OCI-LY1 (cell line): ENCODE measurements at regions not wholly inside any gene's neighbourhood (a gene's known extent, or its start where the extent isn't known, plus 50 kb on each side); places are given as distances from the start of the nearest gene placed in this dataset.

Experiments used
- H2AFZ ChIP-seq: fragments of 200-600 bp; sonication (generic), shearing (Covaris generic); 2 replicates; pipeline ENCODE4 v1.6.0; 2014; ENCODE audit warnings: antibody characterized with exemption, mild to moderate bottlenecking, low read length
- H3F3A ChIP-seq: fragments of 200-600 bp; sonication (generic), shearing (Covaris generic); 2 replicates; pipeline ENCODE4 v1.6.0; 2014; ENCODE audit warnings: mild to moderate bottlenecking, antibody characterized with exemption, low read length, moderate library complexity; ENCODE audit not compliant: insufficient read depth
- H3K27ac ChIP-seq: fragments of 200-600 bp; sonication (generic); 2 replicates; pipeline ENCODE4 v1.5.1; 2014; ENCODE audit warnings: low read length, mixed run types, mild to moderate bottlenecking, low read depth; ENCODE audit not compliant: poor library complexity, severe bottlenecking
- H3K27me3 ChIP-seq: fragments of 200-600 bp; sonication (generic); 2 replicates; pipeline ENCODE4 v1.6.0; 2014; ENCODE audit warnings: antibody characterized with exemption, mild to moderate bottlenecking, low read length, moderate library complexity; ENCODE audit not compliant: insufficient read depth
- H3K36me3 ChIP-seq: fragments of 200-600 bp; sonication (generic); 2 replicates; pipeline ENCODE4 v1.6.1; 2014; ENCODE audit warnings: mild to moderate bottlenecking, antibody characterized with exemption, low read length, moderate library complexity, mixed read lengths; ENCODE audit not compliant: insufficient read depth
- H3K4me1 ChIP-seq: fragments of 200-600 bp; sonication (generic); 2 replicates; pipeline ENCODE4 v1.5.1; 2014; ENCODE audit warnings: mild to moderate bottlenecking, low read length, moderate library complexity; ENCODE audit not compliant: insufficient read depth, severe bottlenecking
- H3K4me2 ChIP-seq: fragments of 200-600 bp; sonication (generic), shearing (Covaris generic); 2 replicates; pipeline ENCODE4 v1.6.1; 2014; ENCODE audit warnings: low read length
- H3K4me3 ChIP-seq: fragments of 200-600 bp; sonication (generic); 2 replicates; pipeline ENCODE4 v1.5.1; 2014; ENCODE audit warnings: low read length, low read depth, mild to moderate bottlenecking, mixed read lengths; ENCODE audit not compliant: poor library complexity, severe bottlenecking
- H3K79me2 ChIP-seq: fragments of 200-600 bp; shearing (Covaris generic); 2 replicates; pipeline ENCODE4 v1.6.1; 2016; ENCODE audit warnings: mixed run types, low read length, mixed read lengths; ENCODE audit not compliant: insufficient read depth
- H3K9ac ChIP-seq: fragments of 200-600 bp; sonication (generic), shearing (Covaris generic); 2 replicates; pipeline ENCODE4 v1.6.1; 2014; ENCODE audit warnings: mild to moderate bottlenecking, low read length, mixed read lengths
- H3K9me2 ChIP-seq: fragments of 200-600 bp; sonication (generic), shearing (Covaris generic); 2 replicates; pipeline ENCODE4 v1.6.1; 2014; ENCODE audit warnings: low read depth, mild to moderate bottlenecking, low read length, mixed read lengths
- H3K9me3 ChIP-seq: fragments of 200-600 bp; shearing (Covaris generic); 2 replicates; pipeline ENCODE4 v1.6.1; 2014; ENCODE audit warnings: low read length, mixed read lengths
- H4K20me1 ChIP-seq: fragments of 200-600 bp; sonication (generic), shearing (Covaris generic); 2 replicates; pipeline ENCODE4 v1.6.0; 2016; ENCODE audit warnings: mild to moderate bottlenecking, low read length; ENCODE audit not compliant: insufficient read depth
- EZH2 ChIP-seq: fragments of 200-600 bp; sonication (generic), shearing (Covaris generic); IDR thresholded peaks from 2 replicates; pipeline ENCODE4 v1.8.0; 2017; ENCODE audit warnings: borderline replicate concordance, mixed run types, mild to moderate bottlenecking, antibody characterized with exemption, low read length, moderate library complexity, mixed read lengths
- TF ChIP-seq, protein P1 (sequence below): fragments of 200-600 bp; sonication (generic), shearing (Covaris generic); IDR thresholded peaks from 2 replicates; pipeline ENCODE4 v1.5.1; 2017; ENCODE audit warnings: mild to moderate bottlenecking, antibody characterized with exemption, low read length, moderate library complexity, mixed read lengths

DNA sequence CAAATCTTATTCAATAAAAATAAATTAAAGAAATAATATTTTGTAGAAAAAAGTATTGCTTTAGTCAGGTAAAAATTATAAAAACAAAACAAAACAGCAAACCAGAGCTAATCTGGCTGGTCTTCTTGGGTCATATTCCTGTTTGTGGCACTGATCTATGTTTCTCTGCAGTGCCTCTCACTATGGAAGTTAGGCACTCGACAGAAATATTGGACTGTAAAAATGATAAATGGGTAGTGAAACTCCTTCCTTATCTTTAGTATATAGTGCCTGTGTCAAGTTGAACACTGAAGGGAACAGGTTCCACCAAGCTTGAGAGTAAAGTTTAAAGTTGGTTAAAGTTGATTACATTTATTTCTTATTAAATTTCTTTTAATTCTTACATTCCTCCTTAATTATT lies 1195.6 kb upstream of the GBE1 start:
- H3K27ac ChIP-seq = no peak overlapping the region
- H3K79me2 ChIP-seq = no peaks in the 10 kb centered on the region
- H3K27me3 ChIP-seq = no peaks in the 10 kb centered on the region
- no peaks in the 10 kb centered on the region for H3K9me2 ChIP-seq
- no peaks in the 10 kb centered on the region for H3K36me3 ChIP-seq
- no peak overlapping the region for H2AFZ ChIP-seq
- TF ChIP-seq, protein P1, sequence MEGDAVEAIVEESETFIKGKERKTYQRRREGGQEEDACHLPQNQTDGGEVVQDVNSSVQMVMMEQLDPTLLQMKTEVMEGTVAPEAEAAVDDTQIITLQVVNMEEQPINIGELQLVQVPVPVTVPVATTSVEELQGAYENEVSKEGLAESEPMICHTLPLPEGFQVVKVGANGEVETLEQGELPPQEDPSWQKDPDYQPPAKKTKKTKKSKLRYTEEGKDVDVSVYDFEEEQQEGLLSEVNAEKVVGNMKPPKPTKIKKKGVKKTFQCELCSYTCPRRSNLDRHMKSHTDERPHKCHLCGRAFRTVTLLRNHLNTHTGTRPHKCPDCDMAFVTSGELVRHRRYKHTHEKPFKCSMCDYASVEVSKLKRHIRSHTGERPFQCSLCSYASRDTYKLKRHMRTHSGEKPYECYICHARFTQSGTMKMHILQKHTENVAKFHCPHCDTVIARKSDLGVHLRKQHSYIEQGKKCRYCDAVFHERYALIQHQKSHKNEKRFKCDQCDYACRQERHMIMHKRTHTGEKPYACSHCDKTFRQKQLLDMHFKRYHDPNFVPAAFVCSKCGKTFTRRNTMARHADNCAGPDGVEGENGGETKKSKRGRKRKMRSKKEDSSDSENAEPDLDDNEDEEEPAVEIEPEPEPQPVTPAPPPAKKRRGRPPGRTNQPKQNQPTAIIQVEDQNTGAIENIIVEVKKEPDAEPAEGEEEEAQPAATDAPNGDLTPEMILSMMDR = no peak
- no peak for TF ChIP-seq EZH2
- H3K4me1 ChIP-seq = no peaks in the 10 kb centered on the region
- H3K9ac ChIP-seq = no peak overlapping the region
- no peaks in the 10 kb centered on the region for H4K20me1 ChIP-seq
- no peak overlapping the region for H3K4me3 ChIP-seq
- H3K4me2 ChIP-seq = no peak overlapping the region
- peaks cover 7% of the 10 kb centered on the region for H3K9me3 ChIP-seq
- no peaks in the 10 kb centered on the region for H3F3A ChIP-seq

DNA sequence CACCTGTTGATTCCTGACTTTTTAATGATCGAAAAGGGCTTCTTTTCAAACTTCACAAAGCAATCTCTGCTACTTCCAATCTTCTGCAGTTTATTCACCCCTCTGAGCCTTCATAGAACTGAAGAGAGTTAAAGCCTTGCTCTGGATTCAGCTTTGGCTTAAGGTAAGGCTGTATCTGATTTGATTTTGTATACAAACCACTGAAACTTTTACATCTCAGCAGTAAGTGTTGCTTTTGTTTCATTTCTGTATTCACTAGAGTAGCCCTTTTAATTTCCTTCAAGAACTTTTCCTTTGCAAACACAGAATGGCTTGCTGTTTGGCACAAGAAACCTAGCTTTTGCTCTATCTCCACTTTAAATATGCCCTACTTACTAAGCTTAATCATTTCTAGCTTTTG lies 1193.0 kb upstream of the GBE1 start:
- TF ChIP-seq, protein P1 = no peak
- no peak for TF ChIP-seq EZH2
- Histone ChIP-seq H3K36me3 (no peaks in the 10 kb centered on the region), H3K4me3 (no peak overlapping the region), H3K79me2 (no peaks in the 10 kb centered on the region), H3K4me1 (no peaks in the 10 kb centered on the region), H3K27me3 (no peaks in the 10 kb centered on the region), H3K27ac (no peak overlapping the region), H3K4me2 (no peak overlapping the region), H3K9ac (no peak overlapping the region), H3K9me3 (peaks cover 9% of the 10 kb centered on the region), H3K9me2 (no peaks in the 10 kb centered on the region), H4K20me1 (no peaks in the 10 kb centered on the region), H3F3A (no peaks in the 10 kb centered on the region), H2AFZ (no peak overlapping the region)

DNA sequence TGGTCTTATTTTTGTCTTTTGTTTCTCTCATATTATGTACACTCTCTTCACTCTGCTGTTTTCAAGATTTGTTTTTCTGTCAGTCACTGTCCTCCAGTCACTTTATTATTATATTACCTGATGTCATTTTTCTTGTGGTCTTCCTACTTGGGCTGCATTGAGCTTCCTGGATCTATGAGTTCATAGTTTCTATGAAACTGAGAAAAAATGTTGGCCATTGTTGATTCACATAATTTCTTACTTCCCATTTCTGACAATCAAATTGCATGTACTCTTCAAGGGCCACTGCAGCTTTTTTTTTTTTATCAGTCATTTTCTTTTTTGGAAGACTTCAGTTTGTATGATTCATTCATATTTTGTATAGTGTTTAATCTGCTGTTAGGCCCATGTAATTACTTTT lies 1180.6 kb upstream of the GBE1 start:
- Histone ChIP-seq H3K9me2 (no peaks in the 10 kb centered on the region), H3F3A (no peaks in the 10 kb centered on the region), H3K4me2 (no peak overlapping the region), H3K4me1 (no peaks in the 10 kb centered on the region), H3K4me3 (no peak overlapping the region), H3K27me3 (no peaks in the 10 kb centered on the region), H3K27ac (no peak overlapping the region), H3K79me2 (no peaks in the 10 kb centered on the region), H4K20me1 (no peaks in the 10 kb centered on the region), H3K36me3 (no peaks in the 10 kb centered on the region; the same call in 1 of the 2 replicates), H3K9me3 (peaks cover 12% of the 10 kb centered on the region), H3K9ac (no peak overlapping the region), H2AFZ (no peak overlapping the region)
- TF ChIP-seq, protein P1 = no peak
- no peak for TF ChIP-seq EZH2
